NB4 (cell line): ENCODE measurements at regions not wholly inside any gene's neighbourhood (a gene's known extent, or its start where the extent isn't known, plus 50 kb on each side); places are given as distances from the start of the nearest gene placed in this dataset.

Experiments
- DNase-seq: peaks from one replicate; pipeline ENCODE4 v3.0.0; 2010; ENCODE audit warnings: low read depth
- H3K4me3 ChIP-seq: one replicate; pipeline ENCODE4 v1.5.1; 2011; ENCODE audit warnings: mild to moderate bottlenecking, low read depth, low read length, moderate library complexity
- CTCF ChIP-seq: IDR thresholded peaks from one replicate; pipeline ENCODE4 v1.5.1; 2012; ENCODE audit warnings: low read depth, low read length
- MAX ChIP-seq: IDR thresholded peaks from 2 replicates; pipeline ENCODE4 v1.6.1; 2011; ENCODE audit warnings: low read depth, low read length
- MYC ChIP-seq: IDR thresholded peaks from 2 replicates; pipeline ENCODE4 v1.6.1; 2011; ENCODE audit warnings: low read depth, low read length
- POLR2A ChIP-seq: IDR thresholded peaks from 2 replicates; pipeline ENCODE4 v1.6.1; 2011; ENCODE audit warnings: mild to moderate bottlenecking; ENCODE audit not compliant: insufficient read length; ENCODE audit errors: extremely low read depth

GRCh38 chr12:67151886-67152285 is 117.3 kb upstream of the CAND1 start:
- no peak overlapping the region for H3K4me3 ChIP-seq
- TF ChIP-seq MAX, result no peak
- no peak for TF ChIP-seq POLR2A
- TF ChIP-seq CTCF, result no peak
- TF ChIP-seq MYC, result no peak
- no peak for DNase-seq

- TF ChIP-seq MAX, result no peak
- TF ChIP-seq CTCF, result no peak
- no peak for TF ChIP-seq POLR2A
- TF ChIP-seq MYC, result no peak
- H3K4me3 ChIP-seq, result no peak overlapping the region
- no peak for DNase-seq
Measured at GRCh38 chr12:67152451-67152850, 116.7 kb upstream of the CAND1 start.

- TF ChIP-seq MAX (no peak), POLR2A (no peak), CTCF (no peak), MYC (no peak)
- DNase-seq, result no peak
- H3K4me3 ChIP-seq, result no peak overlapping the region
Measured at GRCh38 chr12:67154901-67155300, 114.3 kb upstream of the CAND1 start.

- TF ChIP-seq POLR2A (no peak), MAX (no peak), MYC (no peak), CTCF (no peak)
- no peak overlapping the region for H3K4me3 ChIP-seq
- no peak for DNase-seq
Measured at GRCh38 chr12:67155863-67156262, 113.3 kb upstream of the CAND1 start.

GRCh38 chr12:67161322-67161918 is 107.7 kb upstream of the CAND1 start:
- DNase-seq, result peak; percentile 51
- TF ChIP-seq MAX, result no peak
- TF ChIP-seq CTCF, result peak; percentile 70

GRCh38 chr12:67173258-67173657 is 95.9 kb upstream of the CAND1 start:
- no peak for DNase-seq
- H3K4me3 ChIP-seq, result no peak overlapping the region
- TF ChIP-seq MYC (no peak), MAX (no peak), CTCF (no peak)

More at GRCh38 chr12:67161322-67161918, 107.7 kb upstream of the CAND1 start:
- H3K4me3 ChIP-seq, result no peak overlapping the region
